NT2/D1 (cell line): ENCODE measurements at regions not wholly inside any gene's neighbourhood (a gene's known extent, or its start where the extent isn't known, plus 50 kb on each side); places are given as distances from the start of the nearest gene placed in this dataset.

Experiments
- DNase-seq: peaks from one replicate; pipeline ENCODE4 v3.0.0-alpha.2; 2011; ENCODE audit warnings: low read depth, low spot score
- H3K27me3 ChIP-seq: 2 replicates; pipeline ENCODE4 v1.6.0; 2011; ENCODE audit warnings: mild to moderate bottlenecking; ENCODE audit not compliant: insufficient read length, insufficient read depth
- H3K36me3 ChIP-seq: 2 replicates; pipeline ENCODE4 v1.6.1; 2011; ENCODE audit warnings: mild to moderate bottlenecking, low read length, mixed read lengths; ENCODE audit not compliant: insufficient read depth, insufficient read length
- H3K4me1 ChIP-seq: 2 replicates; pipeline ENCODE4 v1.5.1; 2011; ENCODE audit not compliant: insufficient read depth, insufficient read length
- H3K4me3 ChIP-seq: 2 replicates; pipeline ENCODE4 v1.5.1; 2011; ENCODE audit warnings: low read depth; ENCODE audit not compliant: insufficient read length
- H3K9ac ChIP-seq: 2 replicates; pipeline ENCODE4 v1.6.0; 2011; ENCODE audit warnings: low read depth; ENCODE audit not compliant: insufficient read length
- H3K9me3 ChIP-seq: 2 replicates; pipeline ENCODE4 v1.5.1; 2011; ENCODE audit warnings: mild to moderate bottlenecking, low read length; ENCODE audit not compliant: insufficient read depth
- SUZ12 ChIP-seq: IDR thresholded peaks from 2 replicates; pipeline ENCODE4 v1.6.1; 2011; ENCODE audit not compliant: insufficient read length, insufficient read depth; ENCODE audit errors: extremely low read depth
- YY1 ChIP-seq: IDR thresholded peaks from 2 replicates; pipeline ENCODE4 v1.6.1; 2011; ENCODE audit not compliant: insufficient read length, insufficient read depth
- ZNF274 ChIP-seq: IDR thresholded peaks from 2 replicates; pipeline ENCODE4 v1.6.1; 2011; ENCODE audit warnings: mild to moderate bottlenecking, low read depth, low read length

DNA sequence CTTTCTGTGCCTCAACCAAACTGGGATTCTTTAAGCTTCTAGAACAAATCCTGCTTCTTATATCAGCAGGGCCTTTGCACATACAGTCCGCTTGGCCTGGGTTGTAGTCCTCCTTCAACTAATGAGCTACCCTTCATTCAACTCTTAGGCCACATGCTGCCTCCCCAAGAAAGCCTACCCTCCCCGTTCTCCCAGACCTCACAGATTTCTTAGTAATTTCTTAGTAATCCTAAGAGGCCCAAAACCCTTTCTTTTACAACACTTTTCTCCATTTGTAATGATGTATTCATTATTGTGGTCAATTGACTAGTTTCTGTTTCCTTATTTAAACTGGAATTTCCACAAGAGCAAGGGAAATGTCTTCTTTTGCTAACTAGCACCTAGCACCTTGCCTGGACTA lies 233.1 kb downstream of the PPP1R2C start:
- no peaks in the 10 kb centered on the region for H3K27me3 ChIP-seq
- no peak overlapping the region for H3K4me3 ChIP-seq
- H3K36me3 ChIP-seq = no peaks in the 10 kb centered on the region
- no peaks in the 10 kb centered on the region; the same call in 1 of the 2 replicates for H3K9me3 ChIP-seq
- TF ChIP-seq YY1 (no peak), ZNF274 (no peak), SUZ12 (no peak)
- H3K9ac ChIP-seq = no peak overlapping the region
- DNase-seq = no peak
- no peaks in the 10 kb centered on the region for H3K4me1 ChIP-seq

DNA sequence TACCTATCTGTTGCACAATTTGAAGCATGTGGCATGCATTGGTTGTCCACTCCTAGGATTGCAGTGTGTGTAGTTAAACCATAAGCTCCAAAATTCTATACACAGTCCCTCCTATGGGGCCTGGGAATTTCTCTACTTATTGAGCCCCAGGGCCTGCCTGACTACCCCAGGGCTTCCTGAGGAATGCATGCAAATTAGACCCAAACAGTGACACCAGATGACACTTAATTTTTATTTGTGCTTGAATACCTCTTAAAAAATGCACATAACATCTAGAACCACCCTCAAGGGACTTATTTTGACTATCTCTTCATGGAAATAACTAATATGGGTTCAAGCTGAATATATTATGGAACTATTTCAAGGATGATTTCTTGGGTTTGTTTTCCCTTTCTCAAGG lies 236.4 kb downstream of the PPP1R2C start:
- Histone ChIP-seq H3K4me1 (no peaks in the 10 kb centered on the region), H3K9ac (no peak overlapping the region), H3K27me3 (no peaks in the 10 kb centered on the region), H3K9me3 (no peaks in the 10 kb centered on the region), H3K4me3 (no peak overlapping the region), H3K36me3 (no peaks in the 10 kb centered on the region)
- no peak for TF ChIP-seq SUZ12
- no peak for TF ChIP-seq YY1
- no peak for TF ChIP-seq ZNF274
- DNase-seq = no peak

- Histone ChIP-seq H3K27me3 (no peaks in the 10 kb centered on the region), H3K9me3 (no peaks in the 10 kb centered on the region)
- no peak for TF ChIP-seq ZNF274
- no peak for TF ChIP-seq SUZ12
- TF ChIP-seq YY1 = no peak
Measured at GRCh38 chrX:42540146-42540545, 237.8 kb downstream of the PPP1R2C start.

GRCh38 chrX:42538405-42538804 lies 239.6 kb downstream of the PPP1R2C start:
- Histone ChIP-seq H3K9ac (no peak overlapping the region), H3K4me3 (no peak overlapping the region), H3K4me1 (no peaks in the 10 kb centered on the region), H3K36me3 (no peaks in the 10 kb centered on the region), H3K27me3 (no peaks in the 10 kb centered on the region), H3K9me3 (no peaks in the 10 kb centered on the region)
- DNase-seq = no peak
- TF ChIP-seq ZNF274 = no peak
- TF ChIP-seq YY1 = no peak
- TF ChIP-seq SUZ12 = no peak

More at GRCh38 chrX:42540146-42540545, 237.8 kb downstream of the PPP1R2C start:
- H3K9ac ChIP-seq = no peak overlapping the region
- H3K4me3 ChIP-seq = no peak overlapping the region
- DNase-seq = no peak
- H3K4me1 ChIP-seq = no peaks in the 10 kb centered on the region
- no peaks in the 10 kb centered on the region for H3K36me3 ChIP-seq

- Histone ChIP-seq H3K36me3 (no peaks in the 10 kb centered on the region), H3K4me1 (no peaks in the 10 kb centered on the region), H3K27me3 (no peaks in the 10 kb centered on the region), H3K4me3 (no peak overlapping the region), H3K9me3 (no peaks in the 10 kb centered on the region), H3K9ac (no peak overlapping the region)
- TF ChIP-seq ZNF274 = no peak
- no peak for TF ChIP-seq SUZ12
- no peak for TF ChIP-seq YY1
- DNase-seq = no peak
Measured at GRCh38 chrX:42536286-42536685, 241.7 kb downstream of the PPP1R2C start.

- H3K4me1 ChIP-seq = no peaks in the 10 kb centered on the region
- H3K4me3 ChIP-seq = no peak overlapping the region
- no peaks in the 10 kb centered on the region for H3K36me3 ChIP-seq
- TF ChIP-seq YY1 (no peak), ZNF274 (no peak), SUZ12 (no peak)
- H3K9ac ChIP-seq = no peak overlapping the region
- no peaks in the 10 kb centered on the region for H3K27me3 ChIP-seq
- H3K9me3 ChIP-seq = no peaks in the 10 kb centered on the region
- DNase-seq = no peak
Measured at GRCh38 chrX:42535233-42535632, 242.7 kb downstream of the PPP1R2C start.

- DNase-seq = no peak
- no peaks in the 10 kb centered on the region for H3K4me1 ChIP-seq
- no peak for TF ChIP-seq ZNF274
- TF ChIP-seq YY1 = no peak
- no peak for TF ChIP-seq SUZ12
- no peak overlapping the region for H3K4me3 ChIP-seq
- H3K27me3 ChIP-seq = no peaks in the 10 kb centered on the region
- H3K9me3 ChIP-seq = no peaks in the 10 kb centered on the region
- no peak overlapping the region for H3K9ac ChIP-seq
- H3K36me3 ChIP-seq = no peaks in the 10 kb centered on the region
Measured at GRCh38 chrX:42533761-42534160, 244.2 kb downstream of the PPP1R2C start.

DNA sequence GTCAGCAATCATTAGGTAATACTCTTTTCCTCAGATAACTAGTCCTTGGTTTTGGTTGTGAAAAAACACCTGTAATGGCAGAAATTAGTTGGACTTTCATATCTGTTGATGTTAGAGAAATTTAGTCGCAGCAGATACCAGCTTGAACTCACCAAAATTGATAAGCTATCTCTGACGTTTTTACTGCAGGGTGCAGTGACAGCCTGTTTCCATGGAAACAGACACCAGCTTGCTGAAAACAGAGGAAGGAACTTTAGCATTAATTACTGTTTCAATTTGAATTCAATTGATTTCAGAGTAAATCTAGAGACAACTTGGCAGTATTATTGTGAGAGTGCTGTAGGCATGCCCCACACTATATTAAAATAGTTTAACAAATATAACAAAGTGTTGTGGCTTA lies 246.5 kb downstream of the PPP1R2C start:
- DNase-seq = no peak
- Histone ChIP-seq H3K27me3 (no peaks in the 10 kb centered on the region), H3K9ac (no peak overlapping the region), H3K36me3 (no peaks in the 10 kb centered on the region), H3K4me3 (no peak overlapping the region), H3K9me3 (no peaks in the 10 kb centered on the region), H3K4me1 (no peaks in the 10 kb centered on the region)
- no peak for TF ChIP-seq ZNF274
- TF ChIP-seq YY1 = no peak
- no peak for TF ChIP-seq SUZ12
